ENCODE measurements at regions not wholly inside any gene's neighbourhood (a gene's known extent, or its start where the extent isn't known, plus 50 kb on each side); places are given as distances from the start of the nearest gene placed in this dataset.
A peak's percentile ranks its signal among the peaks of the same experiment; 100 is the strongest.
"Not testable (repeated sequence)": the region's sequence is repeated elsewhere in the genome, so short reads cannot be mapped to it uniquely, and the experiment has no call there.

- TF ChIP-seq CTCF (IDR thresholded peaks at IDR 0.05; ENCODE audit: extremely low read depth, insufficient read depth, missing control alignments) = no peak
- no peak for DNase-seq (ENCODE audit: low spot score)
- in situ Hi-C loops (cut with MboI; ENCODE audit: low pct_unique_long_range_greater_than_20kb, low sequenced_read_pairs, unreplicated experiment) = no loop called here
Measured at GRCh38 chr14:71354801-71355200, 447.5 kb downstream of the PCNX1 start.

- in situ Hi-C loops (cut with MboI; ENCODE audit: low pct_unique_long_range_greater_than_20kb, low sequenced_read_pairs, unreplicated experiment) = no loop called here
- DNase-seq (ENCODE audit: low spot score) = no peak
- TF ChIP-seq CTCF (IDR thresholded peaks at IDR 0.05; ENCODE audit: extremely low read depth, insufficient read depth, missing control alignments) = no peak
Measured at GRCh38 chr14:71355324-71356201, 448.3 kb downstream of the PCNX1 start.

GRCh38 chr14:71358209-71358931 is 451.1 kb downstream of the PCNX1 start:
- in situ Hi-C loops (cut with MboI; ENCODE audit: low pct_unique_long_range_greater_than_20kb, low sequenced_read_pairs, unreplicated experiment) = no loop called here
- peak; percentile 35 for DNase-seq (ENCODE audit: low spot score)
- no peak for TF ChIP-seq CTCF (IDR thresholded peaks at IDR 0.05; ENCODE audit: extremely low read depth, insufficient read depth, missing control alignments)

- in situ Hi-C loops (cut with MboI; ENCODE audit: low pct_unique_long_range_greater_than_20kb, low sequenced_read_pairs, unreplicated experiment); DNase-seq (ENCODE audit: low spot score): not testable (repeated sequence)
Measured at GRCh38 chr14:71358932-71359421, 451.7 kb downstream of the PCNX1 start.

- in situ Hi-C loops (cut with MboI; ENCODE audit: low pct_unique_long_range_greater_than_20kb, low sequenced_read_pairs, unreplicated experiment) = no loop called here
- TF ChIP-seq CTCF (IDR thresholded peaks at IDR 0.05; ENCODE audit: extremely low read depth, insufficient read depth, missing control alignments) = no peak
- no peak for DNase-seq (ENCODE audit: low spot score)
Measured at GRCh38 chr14:71359823-71360222, 452.6 kb downstream of the PCNX1 start.

- DNase-seq (ENCODE audit: low spot score) = no peak
- in situ Hi-C loops (cut with MboI; ENCODE audit: low pct_unique_long_range_greater_than_20kb, low sequenced_read_pairs, unreplicated experiment) = no loop called here
- TF ChIP-seq CTCF (IDR thresholded peaks at IDR 0.05; ENCODE audit: extremely low read depth, insufficient read depth, missing control alignments) = no peak
Measured at GRCh38 chr14:71361336-71361735, 454.1 kb downstream of the PCNX1 start.

- TF ChIP-seq CTCF (IDR thresholded peaks at IDR 0.05; ENCODE audit: extremely low read depth, insufficient read depth, missing control alignments) = no peak
- no peak for DNase-seq (ENCODE audit: low spot score)
- in situ Hi-C loops (cut with MboI; ENCODE audit: low pct_unique_long_range_greater_than_20kb, low sequenced_read_pairs, unreplicated experiment) = no loop called here
Measured at GRCh38 chr14:71361874-71362273, 454.6 kb downstream of the PCNX1 start.
